ENCODE measurements at regions not wholly inside any gene's neighbourhood (a gene's known extent, or its start where the extent isn't known, plus 50 kb on each side); places are given as distances from the start of the nearest gene placed in this dataset.

DNA sequence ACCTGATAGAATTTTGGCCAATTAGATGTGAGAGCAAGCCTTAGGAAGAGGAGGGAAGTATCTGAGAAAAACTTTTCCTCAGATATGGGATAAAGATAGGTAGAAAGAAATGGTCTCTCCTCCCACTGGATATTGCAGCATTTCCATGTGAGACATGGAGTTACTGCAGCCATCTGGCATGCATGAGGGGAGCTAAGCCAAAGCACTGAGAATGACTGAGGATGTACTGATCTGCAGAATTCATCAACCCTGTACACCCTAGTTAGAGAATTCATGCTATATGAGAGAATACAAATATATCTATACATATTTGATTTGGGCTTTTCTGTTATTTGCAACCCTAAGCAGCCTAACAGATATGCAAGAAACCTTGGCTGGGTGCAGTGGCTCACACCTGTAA lies 52.5 kb upstream of the RPL34 start:
- DNase-seq (ENCODE audit: low read depth, low spot score), result no peak
- in situ Hi-C loops (cut with HindIII; ENCODE audit: low pct_unique_long_range_greater_than_20kb, low sequenced_read_pairs), result no loop called here

DNA sequence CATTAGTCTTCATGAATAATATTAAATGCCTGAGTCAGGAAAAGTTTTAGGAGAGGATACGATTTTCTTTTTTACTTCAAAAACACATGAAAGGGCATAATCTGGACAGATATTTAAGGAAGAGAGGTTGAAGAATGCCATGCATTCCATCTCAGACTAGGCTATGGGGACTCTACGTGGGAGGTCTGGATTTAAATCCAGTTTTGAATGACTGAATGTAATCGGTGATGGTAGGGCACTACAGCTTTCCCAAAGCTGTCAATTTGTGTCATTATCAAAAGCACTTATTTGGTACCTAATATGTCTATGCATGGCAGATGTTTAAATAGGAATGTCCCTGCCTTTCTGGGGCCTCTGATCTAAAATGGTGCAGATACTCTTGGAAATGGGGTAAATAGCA lies 59.3 kb upstream of the RPL34 start:
- no peak for DNase-seq (ENCODE audit: low read depth, low spot score)
- in situ Hi-C loops (cut with HindIII; ENCODE audit: low pct_unique_long_range_greater_than_20kb, low sequenced_read_pairs), result no loop called here

DNA sequence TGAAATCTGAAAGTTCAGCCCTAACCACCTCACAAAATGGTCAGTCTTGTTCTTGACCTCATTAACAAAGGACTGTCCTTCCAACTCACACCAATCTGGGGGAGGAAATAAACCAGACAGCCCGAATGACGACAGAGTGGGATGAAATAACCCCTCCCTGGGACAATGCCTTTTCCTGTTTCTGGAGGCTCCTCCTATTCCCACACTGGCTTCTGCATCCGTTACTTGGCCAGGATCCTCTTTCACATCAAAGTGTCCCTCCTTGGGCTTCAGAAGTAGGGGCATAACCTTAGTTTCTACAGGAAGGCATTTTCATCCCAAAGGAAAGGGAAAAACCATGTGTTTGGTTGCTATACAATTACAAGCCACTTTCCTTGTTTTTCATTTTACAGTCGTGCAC lies 59.8 kb upstream of the RPL34 start:
- peak; percentile 96 for DNase-seq (ENCODE audit: low read depth, low spot score)
- in situ Hi-C loops (cut with HindIII; ENCODE audit: low pct_unique_long_range_greater_than_20kb, low sequenced_read_pairs), result no loop called here

GRCh38 chr4:108559911-108560310 lies 60.5 kb upstream of the RPL34 start:
- no peak for DNase-seq (ENCODE audit: low read depth, low spot score)
- in situ Hi-C loops (cut with HindIII; ENCODE audit: low pct_unique_long_range_greater_than_20kb, low sequenced_read_pairs), result no loop called here

DNA sequence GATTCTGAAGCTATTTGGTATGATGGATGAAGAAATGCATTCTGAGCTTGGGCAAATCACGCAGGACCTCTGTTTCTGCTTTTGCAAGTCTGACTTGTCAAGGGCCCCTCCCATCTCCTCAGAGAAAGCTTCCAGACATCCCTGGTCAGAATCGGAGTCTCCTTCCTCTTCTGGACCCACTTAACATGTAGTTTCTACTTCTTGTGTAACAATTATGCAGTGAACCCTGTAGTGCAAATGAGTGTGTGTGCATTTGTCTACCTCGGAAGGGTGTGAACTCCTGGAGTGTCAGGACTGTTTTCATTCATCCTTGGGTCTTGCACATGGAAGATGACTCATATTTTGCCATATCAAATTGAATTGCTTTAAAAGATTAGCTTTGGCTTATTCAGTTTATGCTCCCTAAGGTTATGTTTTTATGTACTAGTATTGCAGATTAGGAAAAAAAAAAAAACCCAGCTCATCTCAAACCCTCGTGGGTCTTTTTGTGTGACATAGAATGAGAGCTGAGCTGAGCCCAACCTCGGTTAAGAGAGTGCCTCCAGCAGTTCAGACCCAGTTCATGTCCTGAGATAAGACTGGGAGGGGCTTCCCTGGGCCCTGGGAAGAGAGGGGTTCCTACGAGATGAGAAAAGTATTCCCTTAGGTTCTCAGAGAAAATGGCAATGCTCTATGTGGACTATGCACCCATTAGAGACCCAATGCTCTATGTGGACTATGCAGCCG lies 61.1 kb upstream of the RPL34 start:
- in situ Hi-C loops (cut with HindIII; ENCODE audit: low pct_unique_long_range_greater_than_20kb, low sequenced_read_pairs), result no loop called here
- peak; percentile 13 for DNase-seq (ENCODE audit: low read depth, low spot score)

- in situ Hi-C loops (cut with HindIII; ENCODE audit: low pct_unique_long_range_greater_than_20kb, low sequenced_read_pairs), result no loop called here
- DNase-seq (ENCODE audit: low read depth, low spot score), result no peak
These were observed 63.7 kb upstream of the RPL34 start for GRCh38 chr4:108556588-108557200.

DNA sequence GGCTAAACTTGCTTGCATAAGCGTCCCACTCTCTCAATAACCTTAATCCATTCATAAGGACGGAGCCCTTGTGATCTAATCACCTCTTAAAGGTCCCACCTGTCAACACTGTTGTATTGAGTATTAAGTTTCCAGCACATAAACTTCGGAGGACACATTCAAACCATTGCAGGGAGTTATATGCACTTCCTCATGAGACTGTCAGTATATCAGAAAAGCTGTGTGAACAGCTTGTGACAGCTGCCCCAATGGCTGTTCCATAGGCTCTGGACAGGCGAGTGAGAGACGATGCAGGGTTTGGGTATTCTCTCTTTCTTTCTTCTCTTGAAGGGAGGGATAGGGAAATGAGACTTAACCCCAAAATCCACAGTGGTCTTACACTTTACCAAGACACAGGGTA lies 64.2 kb upstream of the RPL34 start:
- DNase-seq (ENCODE audit: low read depth, low spot score), result no peak
- in situ Hi-C loops (cut with HindIII; ENCODE audit: low pct_unique_long_range_greater_than_20kb, low sequenced_read_pairs), result no loop called here

- DNase-seq (ENCODE audit: low read depth, low spot score), result no peak
- in situ Hi-C loops (cut with HindIII; ENCODE audit: low pct_unique_long_range_greater_than_20kb, low sequenced_read_pairs), result no loop called here
These were observed 64.7 kb upstream of the RPL34 start for GRCh38 chr4:108555701-108556100.

GRCh38 chr4:108547682-108548081 lies 72.7 kb upstream of the RPL34 start:
- no peak for DNase-seq (ENCODE audit: low read depth, low spot score)
- in situ Hi-C loops (cut with HindIII; ENCODE audit: low pct_unique_long_range_greater_than_20kb, low sequenced_read_pairs), result no loop called here

DNA sequence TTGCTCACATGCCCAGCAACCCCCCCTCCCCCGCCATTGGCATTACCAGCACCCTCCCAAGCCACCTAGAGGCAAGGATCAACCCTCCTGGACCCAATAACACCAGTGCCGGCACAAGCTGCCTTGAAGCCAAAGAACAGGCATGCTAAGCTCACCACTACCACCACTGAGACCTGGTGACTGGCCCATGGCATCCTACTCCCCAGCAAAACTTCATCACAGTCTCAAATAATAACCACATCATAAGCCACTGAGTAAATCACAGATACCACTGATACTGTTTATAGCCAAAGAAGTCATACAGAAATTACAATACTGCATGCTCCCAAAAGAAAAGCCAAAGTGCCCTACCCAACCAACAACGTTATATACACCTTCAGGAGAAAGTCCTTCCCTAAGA lies 73.6 kb upstream of the RPL34 start:
- in situ Hi-C loops (cut with HindIII; ENCODE audit: low pct_unique_long_range_greater_than_20kb, low sequenced_read_pairs), result no loop called here
- no peak for DNase-seq (ENCODE audit: low read depth, low spot score)

DNA sequence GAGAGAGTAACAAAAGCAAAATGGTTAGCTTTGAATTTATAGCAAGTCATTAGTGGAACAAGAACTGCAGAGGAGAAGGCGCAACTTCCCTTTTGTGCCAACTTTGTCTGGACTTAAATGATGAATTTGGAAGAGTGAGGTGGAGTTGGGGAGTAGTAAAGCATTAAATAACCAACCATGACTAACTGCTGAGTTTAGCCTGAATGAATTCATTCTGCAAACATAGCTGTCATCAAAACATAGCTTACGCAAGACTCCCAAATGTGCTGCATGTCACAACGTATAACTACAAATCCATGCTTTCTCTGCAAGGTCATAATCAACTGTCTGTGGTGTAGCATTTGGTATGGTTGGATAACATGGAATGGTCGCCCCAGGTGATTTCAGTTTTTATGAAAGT lies 75.9 kb upstream of the RPL34 start:
- DNase-seq (ENCODE audit: low read depth, low spot score), result no peak

DNA sequence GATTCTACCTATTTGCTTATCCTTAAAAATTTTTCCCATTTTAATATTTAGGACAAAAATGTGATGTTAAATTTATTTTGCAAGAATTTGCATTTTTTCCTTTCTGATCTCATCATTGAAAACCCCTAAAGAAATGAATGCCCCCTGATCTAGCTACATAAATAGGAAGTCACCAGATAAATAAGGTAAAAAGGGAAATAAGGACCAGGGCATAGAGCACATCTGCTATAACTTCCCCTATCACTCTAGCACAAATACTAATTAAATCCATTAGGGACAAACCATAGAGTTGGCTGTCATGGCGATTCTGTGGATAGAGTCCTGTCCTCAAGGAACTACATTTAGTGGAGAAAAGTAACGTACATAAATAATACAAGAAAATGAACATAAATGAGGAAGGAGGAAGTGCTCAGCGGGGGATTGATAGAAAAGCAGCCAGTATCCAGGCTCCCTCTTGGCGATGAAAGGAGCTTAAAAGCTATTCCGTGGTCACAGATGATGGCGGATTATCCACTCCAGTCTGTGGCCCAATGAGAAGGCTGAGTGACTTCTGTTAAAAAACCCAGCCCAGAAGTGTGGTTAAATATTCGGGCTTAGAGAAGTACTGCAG lies 76.9 kb upstream of the RPL34 start:
- DNase-seq (ENCODE audit: low read depth, low spot score), result no peak
- in situ Hi-C loops (cut with HindIII; ENCODE audit: low pct_unique_long_range_greater_than_20kb, low sequenced_read_pairs), result no loop called here

More for the DNA sequence above, 75.9 kb upstream of the RPL34 start:
- in situ Hi-C loops (cut with HindIII; ENCODE audit: low pct_unique_long_range_greater_than_20kb, low sequenced_read_pairs), result no loop called here

GRCh38 chr4:108540536-108540935 lies 79.8 kb upstream of the RPL34 start:
- in situ Hi-C loops (cut with HindIII; ENCODE audit: low pct_unique_long_range_greater_than_20kb, low sequenced_read_pairs), result no loop called here
- DNase-seq (ENCODE audit: low read depth, low spot score), result peak; percentile 92

GRCh38 chr4:108536577-108536976 lies 83.8 kb upstream of the RPL34 start:
- in situ Hi-C loops (cut with HindIII; ENCODE audit: low pct_unique_long_range_greater_than_20kb, low sequenced_read_pairs), result no loop called here

GRCh38 chr4:108535757-108536156 lies 84.6 kb upstream of the RPL34 start:
- DNase-seq (ENCODE audit: low read depth, low spot score), result no peak
- in situ Hi-C loops (cut with HindIII; ENCODE audit: low pct_unique_long_range_greater_than_20kb, low sequenced_read_pairs), result no loop called here

More at GRCh38 chr4:108536577-108536976, 83.8 kb upstream of the RPL34 start:
- DNase-seq (ENCODE audit: low read depth, low spot score), result no peak

DNA sequence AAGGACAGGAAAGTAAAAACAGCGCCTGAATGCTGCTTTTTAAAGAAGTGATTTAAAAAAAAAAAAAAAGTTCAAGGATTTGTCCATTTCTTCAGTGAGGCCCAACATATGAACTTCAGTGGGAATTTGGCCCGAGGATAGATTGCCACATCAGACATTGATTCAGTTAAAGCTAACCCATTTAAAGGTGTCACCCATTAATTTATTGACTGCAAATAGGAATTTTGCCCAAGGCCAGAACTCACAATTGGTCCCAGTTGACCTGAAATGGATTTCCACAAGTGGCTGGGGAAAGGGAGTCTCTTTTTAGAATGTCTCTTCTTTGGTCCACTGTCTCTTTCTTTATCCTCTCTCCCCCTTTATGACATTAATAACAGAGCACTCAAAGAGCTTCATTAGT lies 86.5 kb upstream of the RPL34 start:
- DNase-seq (ENCODE audit: low read depth, low spot score), result no peak
- in situ Hi-C loops (cut with HindIII; ENCODE audit: low pct_unique_long_range_greater_than_20kb, low sequenced_read_pairs), result no loop called here

DNA sequence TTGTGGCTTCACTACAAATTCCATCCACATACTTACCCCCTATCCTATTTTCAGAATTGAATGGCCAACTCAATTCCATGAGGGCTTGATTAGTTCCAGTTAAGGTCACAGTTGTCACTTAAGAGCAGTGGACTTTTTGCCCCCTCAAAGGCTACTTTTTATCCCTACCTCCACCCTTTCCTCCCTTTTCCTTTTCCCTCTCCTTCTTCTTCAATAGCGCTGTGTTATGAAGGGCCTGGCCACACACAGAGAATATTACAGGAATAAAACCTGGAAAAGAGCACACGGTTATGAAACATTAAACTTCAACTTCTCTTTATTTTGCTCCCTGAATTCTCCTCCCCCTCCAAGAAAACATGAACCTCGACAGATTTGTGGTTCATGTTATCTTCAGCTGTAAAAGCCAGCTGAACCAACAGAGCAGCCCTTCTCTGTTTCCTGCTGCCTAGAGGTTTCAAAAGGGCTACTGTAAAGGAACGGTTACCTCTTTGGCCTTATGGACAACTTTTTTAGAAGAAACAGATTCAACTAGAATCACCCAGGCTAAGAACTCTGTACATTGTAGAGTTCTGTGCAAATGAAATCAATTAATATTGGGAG lies 87.0 kb upstream of the RPL34 start:
- DNase-seq (ENCODE audit: low read depth, low spot score), result peak; percentile 23
- in situ Hi-C loops (cut with HindIII; ENCODE audit: low pct_unique_long_range_greater_than_20kb, low sequenced_read_pairs), result no loop called here

GRCh38 chr4:108532738-108533137 lies 87.6 kb upstream of the RPL34 start:
- in situ Hi-C loops (cut with HindIII; ENCODE audit: low pct_unique_long_range_greater_than_20kb, low sequenced_read_pairs), result no loop called here
- DNase-seq (ENCODE audit: low read depth, low spot score), result no peak

- in situ Hi-C loops (cut with HindIII; ENCODE audit: low pct_unique_long_range_greater_than_20kb, low sequenced_read_pairs), result no loop called here
These were observed 88.2 kb upstream of the RPL34 start for GRCh38 chr4:108532187-108532586.

More at GRCh38 chr4:108532187-108532586, 88.2 kb upstream of the RPL34 start:
- DNase-seq (ENCODE audit: low read depth, low spot score), result no peak
